Adrenal gland (tissue), 5 donors: ENCODE measurements at regions not wholly inside any gene's neighbourhood (a gene's known extent, or its start where the extent isn't known, plus 50 kb on each side); places are given as distances from the start of the nearest gene placed in this dataset.

Source experiments
- POLR2A ChIP-seq, 2 donors: fragments of 450-650 bp; IDR thresholded peaks; one replicate each; pipeline ENCODE4 v1.6.1; 2017; ENCODE audit warnings: antibody characterized with exemption in 2 of 2, mild to moderate bottlenecking in 2 of 2, moderate library complexity in 1 of 2
- TF ChIP-seq, protein P1 (sequence below), 6 experiments: fragments of 450-650 bp in 4 of 6; fragments of 200-600 bp in 2 of 6; sonication (generic) in 1 of 6; IDR thresholded peaks; 1 replicate in 5 of 6; 2 replicates in 1 of 6; pipeline versions ENCODE4 v1.5.1 to v1.8.0; 2016 to 2021; ENCODE audit warnings: antibody characterized with exemption in 6 of 6, mild to moderate bottlenecking in 2 of 6, moderate library complexity in 1 of 6
- donor health status: DM: no; HTN: no; CAD: no.

DNA sequence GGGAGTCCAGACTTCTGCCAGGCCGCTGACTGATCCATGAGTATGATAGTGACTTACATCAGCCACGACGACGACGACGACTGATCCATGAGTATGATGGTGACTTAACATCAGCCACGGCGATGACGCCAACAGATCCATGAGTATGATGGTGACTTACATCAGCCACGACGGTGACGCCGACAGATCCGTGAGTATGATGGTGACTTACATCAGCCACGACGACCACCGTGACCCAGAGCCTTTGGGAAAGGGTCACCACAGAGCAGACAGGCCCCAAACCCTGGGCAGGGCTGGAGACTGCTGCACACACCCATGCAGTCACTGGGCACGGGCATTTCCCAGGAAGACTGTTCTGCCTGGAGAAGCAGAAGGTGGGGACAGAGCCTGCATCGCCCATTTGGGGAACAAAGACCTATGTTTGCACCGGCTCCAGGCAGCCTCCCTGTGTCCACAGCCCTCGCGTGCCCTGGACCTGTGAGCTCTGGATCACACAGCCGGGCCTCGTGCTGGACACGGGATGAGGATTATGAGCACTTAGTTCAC, 130.9 kb upstream of the SPACA7 start:
- TF ChIP-seq, protein P1, sequence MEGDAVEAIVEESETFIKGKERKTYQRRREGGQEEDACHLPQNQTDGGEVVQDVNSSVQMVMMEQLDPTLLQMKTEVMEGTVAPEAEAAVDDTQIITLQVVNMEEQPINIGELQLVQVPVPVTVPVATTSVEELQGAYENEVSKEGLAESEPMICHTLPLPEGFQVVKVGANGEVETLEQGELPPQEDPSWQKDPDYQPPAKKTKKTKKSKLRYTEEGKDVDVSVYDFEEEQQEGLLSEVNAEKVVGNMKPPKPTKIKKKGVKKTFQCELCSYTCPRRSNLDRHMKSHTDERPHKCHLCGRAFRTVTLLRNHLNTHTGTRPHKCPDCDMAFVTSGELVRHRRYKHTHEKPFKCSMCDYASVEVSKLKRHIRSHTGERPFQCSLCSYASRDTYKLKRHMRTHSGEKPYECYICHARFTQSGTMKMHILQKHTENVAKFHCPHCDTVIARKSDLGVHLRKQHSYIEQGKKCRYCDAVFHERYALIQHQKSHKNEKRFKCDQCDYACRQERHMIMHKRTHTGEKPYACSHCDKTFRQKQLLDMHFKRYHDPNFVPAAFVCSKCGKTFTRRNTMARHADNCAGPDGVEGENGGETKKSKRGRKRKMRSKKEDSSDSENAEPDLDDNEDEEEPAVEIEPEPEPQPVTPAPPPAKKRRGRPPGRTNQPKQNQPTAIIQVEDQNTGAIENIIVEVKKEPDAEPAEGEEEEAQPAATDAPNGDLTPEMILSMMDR (IDR thresholded peaks at IDR 0.05) = no peak
- TF ChIP-seq POLR2A (IDR thresholded peaks at IDR 0.05) = no peak
